GM19372 (cell line): ENCODE measurements at regions not wholly inside any gene's neighbourhood (a gene's known extent, or its start where the extent isn't known, plus 50 kb on each side); places are given as distances from the start of the nearest gene placed in this dataset.

ENCODE experiments used
- ATAC-seq: cut with Tn5 transposase; IDR thresholded peaks from one replicate; pipeline ENCODE4 v1.9.1; 2021; ENCODE audit warnings: mild to moderate bottlenecking, low read depth, moderate library complexity; ENCODE audit not compliant: unreplicated experiment

GRCh38 chr7:106196460-106197021, 84.4 kb upstream of the SYPL1 start:
- no peak for ATAC-seq

- ATAC-seq = no peak
Measured at GRCh38 chr7:106193661-106194060, 81.5 kb upstream of the SYPL1 start.

- no peak for ATAC-seq
Measured at GRCh38 chr7:106190589-106191330, 78.6 kb upstream of the SYPL1 start.

DNA sequence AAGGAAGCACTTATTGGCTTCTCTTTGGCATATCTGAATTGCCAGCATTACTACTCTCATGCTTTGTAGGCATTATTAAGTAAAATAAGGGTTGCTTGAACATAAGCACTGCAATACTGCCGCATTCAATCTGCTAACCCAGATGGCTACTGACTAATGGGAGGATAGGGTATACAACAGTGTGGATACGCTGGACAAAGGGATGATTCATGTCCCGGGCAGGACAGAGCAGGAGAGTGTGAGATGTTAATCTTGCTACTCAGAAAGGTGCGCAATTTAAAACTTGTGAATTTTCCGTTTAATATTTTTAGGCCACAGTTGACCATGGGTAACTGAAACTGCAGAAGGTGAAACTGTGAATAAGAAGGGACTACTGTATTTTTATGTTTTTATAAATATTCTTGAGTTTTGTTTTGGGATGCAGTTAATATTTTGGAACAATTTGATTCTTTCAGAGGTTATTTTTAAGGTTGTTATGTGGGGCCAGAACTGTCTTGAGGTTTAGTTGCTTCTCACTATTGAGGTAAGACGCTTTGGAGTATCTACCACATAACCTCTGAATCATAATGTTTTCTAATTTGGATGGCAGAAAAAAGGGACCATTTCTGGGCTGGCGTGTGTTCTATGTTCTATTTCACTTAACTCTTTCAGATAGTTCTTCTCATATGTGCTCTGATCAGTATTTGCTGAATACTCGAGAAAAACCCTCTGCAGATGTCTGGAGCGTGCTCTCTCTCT, 75.7 kb upstream of the SYPL1 start:
- no peak for ATAC-seq

DNA sequence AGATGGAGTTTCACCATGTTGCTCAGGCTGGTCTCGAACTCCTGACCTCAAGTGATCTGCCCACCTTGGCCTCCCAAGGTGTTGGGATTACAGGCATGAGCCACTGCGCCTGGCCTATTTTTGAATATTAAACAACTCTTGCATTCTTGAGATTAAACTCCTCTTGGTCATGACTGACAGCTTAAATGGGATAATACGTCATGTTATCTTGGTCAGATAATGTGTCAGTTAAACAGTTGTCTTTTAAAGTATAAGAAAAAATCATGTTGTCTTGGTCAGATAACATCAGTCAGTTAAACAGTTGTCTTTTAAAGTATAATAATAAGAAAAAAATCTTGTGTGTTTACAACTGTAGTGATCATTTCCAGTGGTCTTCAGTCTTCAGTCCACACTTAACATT, 73.6 kb upstream of the SYPL1 start:
- ATAC-seq = no peak

- no peak for ATAC-seq
Measured at GRCh38 chr7:106183952-106184351, 71.8 kb upstream of the SYPL1 start.

DNA sequence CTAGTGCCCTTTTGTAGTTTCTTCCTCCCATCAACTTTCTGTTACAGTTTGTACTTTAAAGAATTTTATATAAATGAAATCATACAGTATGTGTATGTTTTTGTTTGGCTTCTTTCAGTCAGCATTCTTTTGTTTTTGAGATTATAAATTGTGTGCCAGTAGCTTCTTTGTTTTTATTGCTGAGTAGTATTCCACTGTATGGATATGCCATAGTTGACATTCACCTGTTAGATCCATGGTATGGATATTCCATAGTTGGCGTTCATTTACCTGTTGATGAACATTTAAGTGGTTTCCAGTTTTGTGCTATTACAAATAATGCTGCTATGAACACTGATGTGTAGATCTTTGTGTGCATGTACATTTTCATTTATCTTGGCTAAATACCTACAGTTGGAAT, 70.8 kb upstream of the SYPL1 start:
- ATAC-seq = no peak

DNA sequence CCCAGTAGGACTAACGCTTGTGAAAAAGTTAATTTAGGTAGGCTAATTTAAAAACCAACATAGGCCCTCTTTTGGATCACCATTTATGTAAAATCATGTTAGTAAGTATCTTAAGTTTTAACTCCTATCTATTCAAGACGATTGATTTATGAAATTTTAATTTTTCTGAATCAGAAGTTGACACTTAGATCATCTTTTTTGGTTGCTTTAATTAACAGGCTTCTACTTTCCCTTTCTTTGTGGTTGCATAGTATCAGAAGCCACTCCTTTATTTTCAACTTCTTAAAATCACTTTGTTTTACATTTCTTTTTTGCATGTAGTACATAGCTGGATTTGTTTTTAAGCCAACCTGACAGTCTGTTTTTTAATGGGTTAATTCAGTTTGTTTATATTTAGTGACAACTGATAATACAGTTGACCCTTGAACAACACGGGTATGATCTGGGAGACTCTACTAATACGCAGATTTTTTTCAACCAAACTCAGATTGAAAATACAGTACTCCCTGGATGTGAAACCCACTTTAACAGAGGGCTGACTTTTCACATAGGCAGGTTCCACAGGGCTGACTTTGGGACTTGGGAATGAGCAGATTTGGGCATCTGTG, 69.7 kb upstream of the SYPL1 start:
- ATAC-seq = no peak

GRCh38 chr7:106180721-106181120, 68.6 kb upstream of the SYPL1 start:
- no peak for ATAC-seq

DNA sequence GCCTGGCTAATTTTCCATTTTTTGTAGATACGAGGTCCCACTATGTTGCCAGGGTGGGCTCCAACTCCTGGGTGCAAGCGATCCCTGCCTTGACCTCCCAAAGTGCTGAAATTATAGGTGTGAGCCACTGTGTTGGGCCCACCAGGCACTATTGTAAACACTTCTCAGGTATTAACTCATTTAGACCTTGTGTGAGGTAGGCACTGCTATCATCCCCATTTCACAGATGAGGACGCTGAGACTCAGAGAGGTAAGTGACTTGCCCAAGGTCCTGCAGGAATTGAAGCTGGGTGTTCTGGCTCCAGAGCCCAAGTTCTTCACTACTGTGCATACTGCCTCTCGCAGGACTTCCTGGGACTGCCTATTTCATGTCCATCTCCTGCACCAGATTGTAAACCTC, 67.1 kb upstream of the SYPL1 start:
- ATAC-seq = no peak

GRCh38 chr7:106178593-106179134, 66.6 kb upstream of the SYPL1 start:
- no peak for ATAC-seq

DNA sequence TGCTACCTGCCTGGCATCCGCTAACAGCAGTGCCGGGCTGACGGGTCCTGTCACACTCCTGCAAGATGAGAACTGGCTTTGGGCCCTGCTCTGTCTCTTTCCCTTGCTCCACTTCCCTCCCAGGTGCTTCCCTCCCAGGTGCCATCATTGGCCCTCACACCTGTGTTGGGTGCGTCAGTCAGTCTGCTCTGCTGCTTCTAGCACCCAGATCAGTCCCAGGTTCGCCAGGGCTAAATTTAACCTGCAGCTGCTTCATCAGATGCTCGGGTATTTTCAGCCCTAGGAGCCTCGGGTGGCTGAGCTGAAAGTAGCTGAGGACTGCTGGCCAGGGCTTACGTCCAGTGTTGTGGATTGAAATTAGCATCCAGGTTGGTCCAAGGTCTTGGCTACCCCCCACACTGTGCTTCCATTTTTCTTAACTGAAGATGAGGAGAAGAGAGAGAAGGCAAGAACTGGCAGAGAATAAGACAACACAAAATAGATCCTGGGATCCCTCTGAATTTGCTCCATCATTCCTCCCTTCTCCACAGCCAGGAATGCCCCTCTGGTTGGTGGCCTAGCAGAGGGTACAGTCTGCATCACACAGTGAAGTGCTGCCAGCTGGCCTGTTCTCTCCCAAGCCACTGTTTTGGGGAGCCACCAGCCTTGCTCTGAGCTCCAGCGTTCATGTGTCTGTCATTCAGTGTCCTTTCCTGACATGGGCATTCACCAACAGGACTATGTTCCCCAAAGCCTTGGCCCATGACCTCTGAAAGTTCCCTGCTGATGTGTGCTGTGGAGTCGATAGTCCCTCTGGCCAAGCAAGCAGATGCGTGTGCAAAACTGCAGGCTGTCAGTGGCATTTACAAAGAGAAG, 65.9 kb upstream of the SYPL1 start:
- ATAC-seq = no peak

DNA sequence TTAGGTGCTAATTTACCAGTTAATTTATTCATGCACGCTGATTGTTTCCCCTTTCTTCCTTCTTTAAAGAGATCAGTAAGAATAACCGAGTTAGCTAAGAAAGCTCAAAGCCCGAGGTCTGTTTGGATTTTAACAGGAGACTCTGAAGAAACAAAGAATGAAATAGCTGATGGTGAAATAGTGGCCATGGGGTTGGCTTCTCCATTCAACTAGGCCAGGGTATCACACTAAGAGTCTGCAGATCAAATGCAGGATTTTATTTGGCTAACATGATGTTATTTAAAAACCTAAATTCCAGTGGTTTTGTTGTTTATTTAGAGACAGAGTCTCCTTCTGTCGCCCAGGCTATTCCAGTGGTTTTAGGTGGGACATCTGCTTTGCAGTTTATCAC, 65.2 kb upstream of the SYPL1 start:
- no peak for ATAC-seq

- peak; percentile 53 for ATAC-seq
Measured at GRCh38 chr7:106176414-106177299, 64.5 kb upstream of the SYPL1 start.

- ATAC-seq = no peak
Measured at GRCh38 chr7:106175507-106175906, 63.4 kb upstream of the SYPL1 start.

- no peak for ATAC-seq
Measured at GRCh38 chr7:106170651-106171050, 58.5 kb upstream of the SYPL1 start.

DNA sequence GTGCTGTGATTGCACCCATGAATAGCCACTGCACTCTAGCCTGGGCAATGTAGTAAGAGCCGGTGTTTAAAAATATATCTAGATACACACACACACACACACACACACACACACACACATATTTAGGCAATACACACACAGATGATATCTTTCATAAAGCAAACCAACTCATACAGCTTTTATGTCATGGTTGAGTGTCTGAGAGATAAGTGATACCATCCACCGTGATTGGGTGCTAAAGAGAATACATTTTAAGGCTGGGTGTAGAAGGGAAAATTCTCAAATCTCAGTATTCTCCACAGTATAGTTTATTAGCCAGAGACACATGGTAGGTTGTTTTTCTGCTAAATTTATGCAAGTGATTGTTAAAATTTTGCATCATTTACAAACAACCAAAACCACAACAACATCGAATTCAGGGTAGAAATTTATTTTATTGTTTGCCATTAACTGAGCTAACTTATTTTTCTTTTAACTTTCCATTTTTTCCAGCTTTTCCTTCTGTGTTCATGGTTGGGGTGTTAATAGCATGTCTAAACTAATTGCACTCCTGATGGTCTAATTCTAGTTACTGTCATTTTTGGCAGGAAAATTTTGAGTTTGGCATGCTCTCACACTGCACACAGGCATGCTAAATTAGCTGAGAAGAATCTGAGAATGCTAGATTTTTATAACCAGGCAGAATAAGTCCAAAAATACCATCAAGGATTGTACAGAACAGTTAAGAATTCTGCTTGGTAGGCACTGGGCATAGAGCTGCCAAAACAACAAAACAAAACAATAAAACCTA, 57.9 kb upstream of the SYPL1 start:
- ATAC-seq = no peak

DNA sequence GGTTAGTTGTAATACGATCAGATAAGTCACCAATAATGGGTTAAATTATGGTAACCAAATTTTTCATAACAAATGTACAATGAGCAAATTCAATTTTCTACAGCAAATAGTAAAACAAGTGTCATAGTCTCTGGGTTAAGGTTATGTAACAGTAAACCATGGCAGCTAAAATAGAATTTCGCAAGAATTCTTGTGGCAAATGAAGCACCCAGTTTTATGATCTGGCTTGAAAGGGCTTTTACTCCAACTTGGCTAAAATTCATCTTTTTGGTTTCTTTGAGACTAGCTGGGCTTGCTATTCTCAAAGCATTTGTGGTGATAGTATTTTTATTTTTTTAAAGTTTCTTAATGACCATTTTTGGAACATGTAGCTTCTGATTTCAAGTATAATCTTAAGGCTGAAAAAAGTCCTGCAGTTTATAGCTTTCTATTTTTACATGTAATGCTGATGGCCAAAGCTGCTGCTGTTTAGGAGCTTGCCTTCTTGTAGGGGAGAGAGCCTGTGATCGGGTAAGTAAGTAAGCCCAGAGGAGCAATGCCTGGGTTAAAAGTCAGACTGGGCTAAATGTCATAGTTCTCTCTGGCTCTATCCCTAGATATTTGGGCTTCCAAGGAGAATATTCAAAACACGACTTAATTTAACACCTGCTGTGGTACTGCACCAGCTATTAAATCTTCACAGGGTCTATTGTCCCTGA, 55.5 kb upstream of the SYPL1 start:
- no peak for ATAC-seq
